BE2C (cell line): ENCODE measurements at regions not wholly inside any gene's neighbourhood (a gene's known extent, or its start where the extent isn't known, plus 50 kb on each side); places are given as distances from the start of the nearest gene placed in this dataset.

Source experiments
- DNase-seq: peaks from one replicate; pipeline ENCODE4 v3.0.0-alpha.2; 2020
- H3K27me3 ChIP-seq: fragments of 250-450 bp; sonication (Bioruptor Pico); 2 replicates; pipeline ENCODE4 v1.5.1; 2020; ENCODE audit warnings: mild to moderate bottlenecking
- H3K36me3 ChIP-seq: fragments of 250-450 bp; sonication (Bioruptor Pico); 2 replicates; pipeline ENCODE4 v1.5.1; 2020; ENCODE audit warnings: mild to moderate bottlenecking
- H3K4me1 ChIP-seq: fragments of 250-450 bp; sonication (Bioruptor Pico); 2 replicates; pipeline ENCODE4 v1.5.1; 2020
- H3K4me3 ChIP-seq: 2 replicates; pipeline ENCODE4 v1.5.1; 2011; ENCODE audit warnings: low read depth, low read length
- H3K9me3 ChIP-seq: fragments of 250-450 bp; sonication (Bioruptor Pico); 2 replicates; pipeline ENCODE4 v1.5.1; 2020
- TF ChIP-seq, protein P1 (sequence below): IDR thresholded peaks from 2 replicates; pipeline ENCODE4 v1.5.1; 2012; ENCODE audit warnings: mild to moderate bottlenecking, low read depth, low read length

DNA sequence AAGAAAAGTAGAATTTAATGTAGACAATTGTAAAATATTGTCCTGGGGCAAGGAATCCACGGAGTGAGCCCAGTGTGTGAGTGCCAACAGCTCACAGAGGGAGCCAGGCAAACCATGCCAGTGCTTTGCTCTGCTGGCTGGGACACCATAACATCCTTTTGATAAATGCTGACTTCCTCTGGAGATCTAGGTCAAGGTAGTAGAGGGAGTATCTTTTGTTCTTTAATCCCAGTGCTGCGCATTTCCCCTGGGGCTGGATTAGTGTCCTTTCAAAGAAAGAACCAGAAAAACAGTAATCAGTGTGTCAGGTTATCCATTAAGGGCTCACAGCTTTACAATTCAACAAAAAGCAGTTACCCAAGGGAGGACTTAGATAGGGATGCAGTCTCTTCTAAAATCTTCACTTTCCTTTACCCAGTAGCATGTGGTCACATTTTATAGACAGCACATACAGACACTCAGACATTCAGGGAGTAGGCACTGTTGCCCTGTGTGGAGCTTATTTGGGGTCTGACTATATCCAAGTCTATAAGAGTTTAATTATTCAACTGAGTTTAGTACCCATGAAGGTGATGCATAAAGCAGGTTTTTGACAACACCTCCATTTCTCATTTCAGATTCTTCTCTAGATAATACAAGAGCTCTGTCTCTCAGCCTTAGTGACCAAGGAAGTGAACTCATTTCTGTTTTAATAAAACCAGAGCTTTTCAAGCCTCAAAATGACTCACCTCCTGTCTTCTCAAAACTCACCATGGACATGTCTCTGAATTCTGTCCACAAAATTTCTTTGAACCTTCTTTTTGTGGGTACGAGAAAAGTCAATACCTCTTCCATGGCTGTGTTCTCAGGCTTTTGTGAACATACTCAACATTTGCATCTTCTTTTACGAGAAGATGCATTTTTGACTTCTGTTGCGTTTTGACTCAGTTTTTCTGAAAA lies 215.3 kb downstream of the BRINP2 start:
- Histone ChIP-seq H3K9me3 (no peaks in the 10 kb centered on the region), H3K4me3 (no peak overlapping the region), H3K36me3 (no peaks in the 10 kb centered on the region), H3K27me3 (no peaks in the 10 kb centered on the region), H3K4me1 (no peaks in the 10 kb centered on the region)
- TF ChIP-seq, protein P1, sequence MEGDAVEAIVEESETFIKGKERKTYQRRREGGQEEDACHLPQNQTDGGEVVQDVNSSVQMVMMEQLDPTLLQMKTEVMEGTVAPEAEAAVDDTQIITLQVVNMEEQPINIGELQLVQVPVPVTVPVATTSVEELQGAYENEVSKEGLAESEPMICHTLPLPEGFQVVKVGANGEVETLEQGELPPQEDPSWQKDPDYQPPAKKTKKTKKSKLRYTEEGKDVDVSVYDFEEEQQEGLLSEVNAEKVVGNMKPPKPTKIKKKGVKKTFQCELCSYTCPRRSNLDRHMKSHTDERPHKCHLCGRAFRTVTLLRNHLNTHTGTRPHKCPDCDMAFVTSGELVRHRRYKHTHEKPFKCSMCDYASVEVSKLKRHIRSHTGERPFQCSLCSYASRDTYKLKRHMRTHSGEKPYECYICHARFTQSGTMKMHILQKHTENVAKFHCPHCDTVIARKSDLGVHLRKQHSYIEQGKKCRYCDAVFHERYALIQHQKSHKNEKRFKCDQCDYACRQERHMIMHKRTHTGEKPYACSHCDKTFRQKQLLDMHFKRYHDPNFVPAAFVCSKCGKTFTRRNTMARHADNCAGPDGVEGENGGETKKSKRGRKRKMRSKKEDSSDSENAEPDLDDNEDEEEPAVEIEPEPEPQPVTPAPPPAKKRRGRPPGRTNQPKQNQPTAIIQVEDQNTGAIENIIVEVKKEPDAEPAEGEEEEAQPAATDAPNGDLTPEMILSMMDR = no peak
- no peak for DNase-seq

GRCh38 chr1:177384461-177384860 lies 213.7 kb downstream of the BRINP2 start:
- no peaks in the 10 kb centered on the region for H3K4me1 ChIP-seq
- no peaks in the 10 kb centered on the region for H3K27me3 ChIP-seq
- no peaks in the 10 kb centered on the region for H3K9me3 ChIP-seq
- TF ChIP-seq, protein P1 = no peak
- no peak overlapping the region for H3K4me3 ChIP-seq
- DNase-seq = no peak
- H3K36me3 ChIP-seq = no peaks in the 10 kb centered on the region

GRCh38 chr1:177383715-177384114 lies 213.0 kb downstream of the BRINP2 start:
- no peak overlapping the region for H3K4me3 ChIP-seq
- DNase-seq = no peak
- TF ChIP-seq, protein P1 = no peak
- no peaks in the 10 kb centered on the region for H3K4me1 ChIP-seq
- H3K9me3 ChIP-seq = no peaks in the 10 kb centered on the region
- H3K36me3 ChIP-seq = no peaks in the 10 kb centered on the region
- H3K27me3 ChIP-seq = no peaks in the 10 kb centered on the region

DNA sequence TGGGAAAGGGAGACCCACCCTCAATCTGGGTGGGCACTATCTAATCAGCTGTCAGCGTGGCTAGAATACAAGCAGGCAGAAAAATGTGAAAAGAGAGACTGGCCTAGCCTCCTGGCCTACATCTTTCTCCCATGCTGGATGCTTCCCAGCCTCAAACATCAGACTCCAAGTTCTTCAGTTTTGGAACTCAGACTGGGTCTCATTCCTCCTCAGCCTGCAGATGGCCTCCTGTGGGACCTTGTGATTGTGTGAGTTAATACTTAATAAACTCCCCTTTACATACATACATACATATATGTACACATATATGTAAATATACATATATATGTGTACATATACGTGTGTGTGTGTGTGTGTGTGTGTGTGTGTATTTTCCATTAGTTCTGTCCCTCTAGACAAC lies 207.1 kb downstream of the BRINP2 start:
- H3K9me3 ChIP-seq = no peaks in the 10 kb centered on the region
- TF ChIP-seq, protein P1 = no peak
- H3K36me3 ChIP-seq = no peaks in the 10 kb centered on the region
- no peak overlapping the region for H3K4me3 ChIP-seq
- H3K27me3 ChIP-seq = no peaks in the 10 kb centered on the region
- H3K4me1 ChIP-seq = no peaks in the 10 kb centered on the region
- DNase-seq = no peak

GRCh38 chr1:177368255-177368654 lies 197.5 kb downstream of the BRINP2 start:
- no peaks in the 10 kb centered on the region for H3K27me3 ChIP-seq
- no peaks in the 10 kb centered on the region for H3K9me3 ChIP-seq
- no peaks in the 10 kb centered on the region for H3K36me3 ChIP-seq
- H3K4me3 ChIP-seq = no peak overlapping the region
- TF ChIP-seq, protein P1 = no peak
- H3K4me1 ChIP-seq = no peaks in the 10 kb centered on the region
- no peak for DNase-seq

GRCh38 chr1:177366091-177366490 lies 195.3 kb downstream of the BRINP2 start:
- TF ChIP-seq, protein P1 = no peak
- Histone ChIP-seq H3K4me3 (no peak overlapping the region), H3K9me3 (no peaks in the 10 kb centered on the region), H3K4me1 (no peaks in the 10 kb centered on the region), H3K27me3 (no peaks in the 10 kb centered on the region), H3K36me3 (no peaks in the 10 kb centered on the region)
- no peak for DNase-seq
